ENCODE measurements at regions not wholly inside any gene's neighbourhood (a gene's known extent, or its start where the extent isn't known, plus 50 kb on each side); places are given as distances from the start of the nearest gene placed in this dataset.

DNA sequence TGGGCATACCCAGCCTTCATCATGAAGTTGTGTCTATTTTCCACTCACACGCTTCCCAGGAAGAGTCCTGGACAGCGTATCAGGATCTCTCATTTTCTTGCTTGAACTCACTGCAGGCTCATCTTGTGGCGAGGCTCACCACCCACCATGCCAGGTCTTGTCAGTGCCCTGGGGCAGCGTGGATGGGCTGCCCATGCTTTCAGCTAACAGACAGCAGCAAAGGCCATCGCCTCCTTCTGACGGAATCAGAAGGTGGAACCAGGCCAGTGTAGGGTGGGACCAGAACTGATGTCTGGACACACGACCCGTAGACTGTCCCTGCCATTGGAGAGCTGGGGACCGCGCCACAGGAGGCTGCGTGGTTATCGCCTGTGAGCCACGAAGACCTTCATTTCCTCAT lies 169.4 kb downstream of the FOXL1 start:
- DNase-seq (ENCODE audit: low read depth), result no peak

DNA sequence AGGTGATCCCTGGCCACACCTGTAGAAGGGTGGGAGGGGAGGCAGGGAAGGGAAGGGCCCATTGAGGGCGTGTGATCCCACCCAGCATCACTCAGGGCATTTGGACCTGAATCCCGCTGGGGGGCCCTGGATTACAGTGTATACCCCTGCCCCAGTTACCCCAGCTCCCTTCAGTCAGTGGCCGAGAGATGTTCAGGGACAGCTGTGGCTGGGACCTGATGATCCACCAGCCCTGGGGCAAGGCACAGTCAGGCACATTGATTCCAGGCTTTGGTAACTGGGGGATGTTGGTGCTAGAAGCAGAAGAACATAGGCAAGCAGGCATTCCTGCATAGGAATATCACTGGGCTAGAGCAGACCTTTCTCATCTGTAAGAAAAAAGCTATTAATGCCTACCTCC lies 170.3 kb downstream of the FOXL1 start:
- no peak for DNase-seq (ENCODE audit: low read depth)

DNA sequence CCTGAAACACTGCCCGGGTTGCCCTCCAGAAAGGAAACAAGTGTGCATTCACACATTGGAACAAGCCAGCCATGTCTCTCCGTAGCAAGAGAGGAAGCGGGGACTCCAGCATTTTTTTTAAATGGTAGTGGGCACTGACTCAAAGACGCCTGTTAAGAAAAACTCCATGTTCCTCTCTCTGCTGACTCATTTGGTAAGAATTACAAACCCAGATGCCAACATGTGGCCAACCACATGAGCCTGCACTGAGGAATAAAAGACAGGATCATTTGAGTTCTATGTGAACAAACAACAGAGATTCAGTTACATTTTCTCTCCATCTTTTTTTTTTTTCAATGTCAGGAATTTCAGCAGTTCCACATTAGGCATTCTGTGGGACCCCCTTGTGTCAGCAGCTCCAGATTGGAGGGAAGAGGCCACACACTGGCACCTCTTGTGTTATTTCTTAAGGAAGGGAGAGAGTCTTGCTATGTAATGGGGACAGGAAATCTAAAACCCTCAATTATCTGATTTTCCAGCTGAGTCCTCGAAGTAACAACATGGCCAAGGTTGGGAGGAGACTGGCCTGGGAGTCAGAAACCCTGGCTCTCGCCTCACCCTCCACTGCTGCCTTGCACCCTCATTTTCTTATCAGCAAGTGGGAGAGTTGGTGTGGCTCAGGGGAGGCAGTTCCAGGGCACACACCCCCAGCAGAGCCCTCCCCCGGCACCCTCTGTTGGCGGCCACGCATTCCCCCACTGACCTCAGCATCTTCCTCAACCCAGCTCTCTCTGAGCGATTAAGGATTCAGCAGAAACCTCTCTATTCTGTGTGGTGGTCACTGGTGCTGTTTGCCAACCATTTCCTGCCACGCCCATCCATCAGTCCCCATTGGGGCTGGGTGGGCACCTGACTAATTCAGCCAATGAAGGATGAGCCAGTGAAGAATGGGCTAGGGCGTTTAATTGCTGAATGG lies 173.0 kb downstream of the FOXL1 start:
- DNase-seq (ENCODE audit: low read depth), result peak; percentile 87

DNA sequence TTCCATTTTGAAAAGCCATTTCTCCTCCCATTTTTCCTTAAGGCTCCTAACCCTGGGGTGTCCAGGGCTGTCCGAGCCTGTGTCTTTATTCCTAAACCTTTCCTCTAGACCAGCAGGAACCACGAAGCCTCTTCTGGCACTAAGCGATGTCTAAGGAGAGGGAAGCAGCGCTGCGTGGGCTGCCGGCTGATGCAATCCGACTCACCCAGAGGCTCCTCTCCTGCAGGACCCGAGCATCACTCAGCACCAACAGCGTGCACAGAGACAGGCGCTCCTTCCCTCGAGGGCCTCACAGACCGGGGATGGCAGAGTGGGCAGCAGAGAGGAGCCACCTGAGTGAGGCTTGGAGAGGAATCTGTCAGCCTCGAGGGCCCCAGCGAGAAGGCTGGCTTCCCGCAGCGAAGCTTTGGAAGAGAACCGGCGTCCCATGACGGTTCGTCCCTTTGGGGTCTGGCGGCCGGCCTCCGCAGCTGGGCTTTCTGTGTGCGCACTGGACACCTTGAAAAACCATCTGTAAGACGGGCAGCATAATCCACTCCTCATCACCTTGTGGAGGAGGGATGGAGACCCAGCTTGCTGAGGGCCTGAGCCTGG lies 174.3 kb downstream of the FOXL1 start:
- DNase-seq (ENCODE audit: low read depth), result no peak

DNA sequence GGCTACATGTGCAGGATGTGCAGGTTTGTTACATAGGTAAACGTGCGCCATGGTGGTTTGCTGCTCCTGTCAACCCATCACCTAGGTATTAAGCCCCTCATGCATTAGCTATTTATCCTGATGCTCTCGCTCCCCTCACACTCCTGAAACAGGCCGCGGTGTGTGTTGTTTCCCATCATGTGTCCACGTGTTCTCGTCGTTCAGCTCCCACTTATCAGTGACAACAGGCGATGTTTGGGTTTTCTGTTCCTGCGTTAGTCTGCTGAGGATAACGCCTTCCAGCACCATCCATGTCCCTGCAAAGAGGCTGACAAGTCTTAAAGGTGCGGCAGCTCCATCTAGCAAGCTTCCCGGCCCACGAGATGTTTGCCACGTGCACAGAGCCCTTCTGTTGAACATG lies 175.1 kb downstream of the FOXL1 start:
- DNase-seq (ENCODE audit: low read depth), result no peak

DNA sequence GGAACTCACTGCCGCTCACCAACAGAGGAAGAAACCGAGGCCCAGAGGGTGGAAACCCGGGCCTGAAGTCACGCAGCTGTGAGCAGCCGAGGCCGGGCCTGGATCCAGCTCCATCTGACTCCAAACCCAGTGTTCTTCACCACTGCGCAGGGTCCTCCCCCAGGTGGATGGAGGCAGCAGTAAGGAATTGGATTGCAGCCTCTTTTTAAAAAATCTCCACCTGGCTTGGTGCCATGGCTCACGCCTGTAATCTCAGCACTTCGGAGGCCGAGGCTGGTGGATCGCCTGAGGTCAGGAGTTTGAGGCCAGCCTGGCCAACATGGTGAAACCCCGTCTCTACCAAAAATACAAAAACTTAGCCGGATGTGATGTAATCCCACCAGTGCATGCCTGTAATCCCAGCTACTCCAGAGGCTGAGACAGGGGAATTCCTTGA lies 177.2 kb downstream of the FOXL1 start:
- DNase-seq (ENCODE audit: low read depth), result no peak

DNA sequence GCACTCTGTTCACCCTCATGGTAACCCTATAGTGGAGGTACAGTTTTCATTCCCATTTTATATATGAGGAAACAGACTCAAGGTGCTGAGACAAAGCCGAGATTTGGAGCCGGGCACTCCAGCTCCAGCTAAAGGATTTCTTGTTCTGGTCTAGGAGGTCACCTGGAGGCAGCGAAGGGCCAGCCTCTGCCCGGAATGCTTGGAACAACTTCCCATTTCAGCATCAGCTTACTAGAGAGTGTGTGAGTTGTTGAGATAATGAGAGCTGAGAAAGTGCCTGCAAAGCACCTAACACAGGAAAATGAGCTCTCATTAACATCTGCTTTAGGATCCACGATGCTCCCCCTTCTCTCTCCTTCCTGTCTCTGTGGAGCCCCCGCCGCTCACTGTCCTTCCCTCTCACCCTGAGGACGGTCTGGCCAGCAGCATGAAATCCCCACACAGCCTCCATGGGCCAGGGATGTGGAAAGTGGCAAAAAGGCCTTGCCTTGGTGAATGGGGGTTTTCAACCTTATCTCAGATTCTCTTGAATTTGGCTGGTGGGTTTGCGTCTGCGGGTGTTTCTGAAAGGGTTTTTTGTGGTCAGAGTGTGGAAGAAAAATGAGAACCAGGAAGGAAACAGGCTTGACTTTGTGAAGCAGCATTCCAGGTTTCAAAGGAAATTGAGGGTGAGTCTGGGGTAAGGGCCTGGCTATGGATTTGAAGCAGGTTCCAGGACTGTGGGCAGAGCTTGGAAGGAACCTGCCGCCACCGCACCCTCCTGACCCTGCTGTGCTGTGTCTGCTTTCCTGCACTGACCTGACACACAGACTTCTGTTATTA lies 178.7 kb downstream of the FOXL1 start:
- DNase-seq (ENCODE audit: low read depth), result no peak

DNA sequence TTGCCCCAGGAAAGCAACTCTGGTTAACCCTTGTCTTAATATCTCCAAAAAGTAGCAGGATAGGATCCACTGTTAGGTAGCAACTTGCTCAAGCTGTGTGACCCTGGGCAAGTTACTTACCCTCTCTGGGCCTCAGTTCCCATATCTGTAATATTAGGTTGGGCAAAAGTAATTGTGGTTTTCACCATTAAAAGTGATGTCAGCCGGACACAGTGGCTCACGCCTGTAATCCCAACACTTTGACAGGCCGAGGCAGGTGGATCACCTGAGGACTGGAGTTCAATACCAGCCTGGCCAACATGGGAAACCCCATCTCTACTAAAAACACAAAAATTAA lies 179.3 kb downstream of the FOXL1 start:
- no peak for DNase-seq (ENCODE audit: low read depth)

DNA sequence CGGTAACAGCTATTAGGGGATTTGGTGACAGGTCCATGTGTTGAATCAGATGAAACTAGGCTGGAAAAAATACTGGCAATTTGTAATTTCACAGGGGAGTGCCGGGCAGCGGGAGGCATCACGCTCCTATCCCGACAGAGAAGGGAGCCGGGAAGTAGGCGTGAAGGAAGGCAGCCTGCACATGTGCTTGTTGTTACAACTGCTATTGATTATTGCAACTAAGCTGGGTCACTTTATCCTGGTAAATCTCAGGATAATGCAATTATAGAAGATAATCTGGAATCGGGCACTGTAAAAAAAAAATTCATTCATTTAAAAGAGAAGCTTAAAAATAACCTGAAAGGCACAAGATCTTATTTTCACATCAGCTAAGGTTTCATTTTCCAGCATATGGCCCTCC lies 180.6 kb downstream of the FOXL1 start:
- DNase-seq (ENCODE audit: low read depth), result no peak

DNA sequence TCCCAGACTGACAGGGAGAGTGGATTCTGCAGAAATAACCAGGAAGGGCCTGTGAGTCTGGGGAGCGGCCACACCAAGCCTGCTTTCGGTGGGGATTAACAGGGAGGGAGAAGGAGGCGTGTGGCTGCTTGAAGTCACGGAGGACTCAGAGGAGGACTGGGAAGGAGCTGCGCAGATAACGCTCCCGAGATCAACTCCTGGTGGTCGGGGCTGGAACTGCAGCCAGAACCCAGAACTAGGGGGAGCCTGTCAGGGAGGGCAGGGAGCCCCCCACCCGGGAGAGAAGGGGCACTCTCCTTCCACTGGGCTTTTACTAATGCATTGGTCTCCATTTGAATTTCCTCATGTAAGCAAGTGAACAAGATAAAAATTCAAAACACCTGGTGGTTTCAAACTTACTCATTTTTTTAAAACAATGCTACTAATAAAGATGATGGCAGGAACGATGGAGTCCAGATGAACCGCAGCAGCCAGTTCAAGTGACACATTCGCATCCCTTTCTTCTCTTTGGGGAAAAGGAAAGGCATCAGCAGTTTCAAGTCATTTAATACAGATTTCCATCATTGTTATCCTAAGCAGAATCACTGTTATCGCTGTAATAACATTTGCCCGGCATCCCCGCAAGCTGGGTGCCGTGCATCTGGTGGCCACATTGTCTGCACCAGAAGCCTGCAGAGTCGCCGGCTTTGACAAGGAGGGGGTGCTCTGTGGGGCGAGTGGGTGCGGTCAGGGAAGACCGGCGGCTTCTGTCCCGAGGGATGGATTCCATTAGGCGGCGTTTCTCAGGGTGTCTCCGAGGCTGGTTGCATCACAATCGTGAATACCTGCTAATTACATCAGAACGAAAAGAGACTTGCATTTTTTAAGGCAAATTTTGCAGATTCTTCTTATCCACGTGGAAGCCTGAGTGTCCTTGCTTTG lies 183.0 kb downstream of the FOXL1 start:
- DNase-seq (ENCODE audit: low read depth), result peak; percentile 80

DNA sequence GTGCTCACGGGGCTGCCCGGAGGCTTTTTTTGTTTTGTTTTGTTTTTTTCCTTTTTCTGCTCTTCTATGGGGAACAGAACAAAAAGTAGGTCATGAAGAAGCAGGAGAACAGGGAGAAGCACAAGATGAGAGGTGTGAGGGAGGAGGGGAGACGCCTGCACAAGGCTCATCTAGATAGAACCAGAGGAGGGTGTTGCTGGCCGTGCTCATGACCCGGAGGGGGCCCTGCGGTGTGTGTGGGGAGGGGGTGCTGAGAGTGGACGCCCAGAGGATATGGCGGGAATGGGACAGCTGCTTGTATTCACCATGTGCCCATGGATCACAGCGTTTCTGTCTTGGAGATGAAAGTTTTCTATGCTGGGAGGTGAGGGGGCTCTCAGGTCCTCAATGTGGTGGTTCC lies 183.7 kb downstream of the FOXL1 start:
- DNase-seq (ENCODE audit: low read depth), result no peak

DNA sequence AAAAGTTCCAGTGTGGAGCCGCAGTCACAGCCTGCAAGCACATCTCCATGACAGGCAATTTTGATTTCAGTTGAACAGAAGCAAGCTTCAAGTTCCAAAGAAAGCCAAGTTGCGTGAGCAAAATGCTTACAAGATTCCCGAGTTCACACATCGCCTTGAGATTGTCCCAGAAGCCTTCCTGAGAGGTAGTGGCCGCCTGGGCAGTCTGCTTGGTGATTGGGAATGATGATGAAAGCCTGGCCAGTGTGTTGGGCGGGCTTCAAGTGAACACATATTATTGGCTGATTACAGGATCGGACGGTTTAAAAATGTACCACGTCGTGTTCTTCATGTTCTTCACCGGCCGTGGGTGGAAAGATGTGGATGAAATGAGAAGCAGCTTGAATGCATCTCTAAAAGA lies 185.5 kb downstream of the FOXL1 start:
- no peak for DNase-seq (ENCODE audit: low read depth)

DNA sequence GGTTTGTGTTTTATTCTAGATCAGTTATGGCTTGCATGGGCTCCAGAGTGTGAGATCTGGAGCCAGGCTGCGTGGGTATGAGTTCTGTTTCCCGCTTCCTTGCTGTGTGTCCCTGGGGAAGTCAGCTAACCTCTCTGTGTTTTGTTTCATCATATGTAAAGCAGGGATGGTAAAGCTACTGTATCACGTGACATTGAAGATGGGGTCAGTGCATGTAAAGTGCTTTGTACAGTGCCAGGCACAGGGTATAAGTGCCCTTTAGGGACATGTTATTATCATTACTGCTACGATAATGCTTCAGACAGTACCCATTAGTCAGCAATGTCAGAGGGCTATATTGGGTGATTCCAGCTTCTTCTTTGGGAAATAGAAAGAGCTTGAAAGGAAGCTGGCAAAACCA lies 186.2 kb downstream of the FOXL1 start:
- no peak for DNase-seq (ENCODE audit: low read depth)

DNA sequence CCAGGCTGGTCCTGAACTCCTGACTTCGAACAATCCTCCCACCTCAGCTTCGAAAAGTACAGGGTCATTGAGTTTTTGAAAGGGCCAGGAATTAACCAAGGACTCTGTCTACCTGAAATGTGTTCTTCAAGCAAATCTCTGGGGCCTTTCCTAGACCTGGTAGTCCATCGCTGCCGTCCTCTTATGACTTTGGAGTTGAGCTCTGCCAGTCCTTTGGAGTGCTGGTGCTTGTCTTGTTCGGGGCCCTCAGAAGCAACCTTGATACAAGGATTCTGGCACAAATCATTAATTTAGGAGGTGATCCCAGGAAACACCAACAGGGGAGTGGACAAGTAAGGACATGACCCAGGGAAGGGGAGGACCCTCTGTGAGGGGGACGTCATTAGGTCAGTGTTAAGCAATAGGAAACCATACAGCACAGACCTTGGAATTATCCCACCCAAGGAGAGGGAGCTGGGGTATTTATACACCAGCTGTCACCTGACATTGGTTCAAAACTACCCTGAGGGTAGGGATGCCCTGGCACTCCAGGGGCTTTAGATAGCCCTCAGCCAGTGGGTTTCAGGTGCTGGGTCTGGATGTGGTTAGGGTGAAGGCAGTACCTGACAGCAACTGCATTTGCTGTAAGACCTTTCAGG lies 187.2 kb downstream of the FOXL1 start:
- no peak for DNase-seq (ENCODE audit: low read depth)

DNA sequence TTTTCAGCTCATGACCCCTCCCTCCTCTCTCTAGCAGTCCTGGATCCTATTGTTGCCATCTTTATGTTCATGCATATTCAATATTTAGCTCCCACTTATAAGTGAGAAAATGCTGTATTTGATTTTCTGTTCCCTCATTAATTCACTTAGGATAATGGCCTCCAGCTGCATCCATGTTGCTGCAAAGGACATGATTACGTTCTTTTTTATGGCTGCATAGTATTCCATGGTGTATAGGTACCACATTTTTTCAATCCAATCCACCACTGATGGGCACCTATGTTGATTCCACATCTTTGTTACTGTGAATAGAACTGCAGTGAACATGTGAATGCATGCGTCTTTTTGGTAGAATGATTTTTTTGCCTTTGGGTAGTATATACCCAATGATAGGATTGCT lies 188.4 kb downstream of the FOXL1 start:
- no peak for DNase-seq (ENCODE audit: low read depth)

DNA sequence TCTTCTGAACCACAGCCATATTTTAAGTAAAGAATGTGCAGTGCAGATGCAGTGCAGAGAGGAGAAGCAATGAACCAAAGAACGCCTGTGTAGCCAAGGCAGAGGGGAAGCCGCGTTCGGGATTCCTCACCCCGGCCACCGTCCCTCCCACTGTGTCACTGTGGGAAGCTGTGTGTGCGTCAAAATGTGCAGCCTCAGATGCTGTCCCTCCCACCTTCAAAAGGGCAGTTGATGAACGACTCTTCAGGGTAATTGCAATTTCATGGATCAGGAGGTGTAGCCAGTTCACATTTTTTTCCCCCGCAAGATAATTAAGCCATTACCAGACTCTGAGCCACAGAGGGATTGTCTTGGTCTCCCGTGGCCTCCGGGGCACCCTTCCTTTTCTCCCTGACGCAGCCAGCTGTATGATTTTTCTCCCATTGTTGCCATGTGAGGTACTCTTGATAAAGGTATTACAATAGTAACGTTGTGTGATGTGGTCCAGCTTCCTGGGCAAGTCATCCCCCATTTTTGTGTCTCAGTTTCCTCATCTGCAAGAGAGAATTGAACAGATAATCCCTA lies 190.0 kb downstream of the FOXL1 start:
- no peak for DNase-seq (ENCODE audit: low read depth)

DNA sequence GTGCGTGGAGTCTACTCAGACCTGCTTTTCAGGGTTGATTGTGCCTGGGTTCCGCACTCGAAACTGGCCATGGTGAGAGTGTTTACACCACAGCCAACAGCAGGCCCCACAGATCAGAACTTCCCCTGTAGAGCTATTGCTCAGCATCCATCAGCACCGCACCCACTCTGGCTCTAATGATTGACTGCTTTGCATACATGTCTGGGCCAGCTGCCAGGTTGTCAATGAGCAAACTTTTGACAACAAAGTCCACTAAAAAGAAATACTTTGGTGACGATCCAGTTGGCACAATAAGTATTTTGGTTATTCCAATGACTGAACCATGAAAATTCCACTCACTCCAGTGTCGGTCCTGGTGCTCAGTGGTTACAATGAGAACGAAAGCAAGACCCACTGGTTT lies 190.7 kb downstream of the FOXL1 start:
- no peak for DNase-seq (ENCODE audit: low read depth)

DNA sequence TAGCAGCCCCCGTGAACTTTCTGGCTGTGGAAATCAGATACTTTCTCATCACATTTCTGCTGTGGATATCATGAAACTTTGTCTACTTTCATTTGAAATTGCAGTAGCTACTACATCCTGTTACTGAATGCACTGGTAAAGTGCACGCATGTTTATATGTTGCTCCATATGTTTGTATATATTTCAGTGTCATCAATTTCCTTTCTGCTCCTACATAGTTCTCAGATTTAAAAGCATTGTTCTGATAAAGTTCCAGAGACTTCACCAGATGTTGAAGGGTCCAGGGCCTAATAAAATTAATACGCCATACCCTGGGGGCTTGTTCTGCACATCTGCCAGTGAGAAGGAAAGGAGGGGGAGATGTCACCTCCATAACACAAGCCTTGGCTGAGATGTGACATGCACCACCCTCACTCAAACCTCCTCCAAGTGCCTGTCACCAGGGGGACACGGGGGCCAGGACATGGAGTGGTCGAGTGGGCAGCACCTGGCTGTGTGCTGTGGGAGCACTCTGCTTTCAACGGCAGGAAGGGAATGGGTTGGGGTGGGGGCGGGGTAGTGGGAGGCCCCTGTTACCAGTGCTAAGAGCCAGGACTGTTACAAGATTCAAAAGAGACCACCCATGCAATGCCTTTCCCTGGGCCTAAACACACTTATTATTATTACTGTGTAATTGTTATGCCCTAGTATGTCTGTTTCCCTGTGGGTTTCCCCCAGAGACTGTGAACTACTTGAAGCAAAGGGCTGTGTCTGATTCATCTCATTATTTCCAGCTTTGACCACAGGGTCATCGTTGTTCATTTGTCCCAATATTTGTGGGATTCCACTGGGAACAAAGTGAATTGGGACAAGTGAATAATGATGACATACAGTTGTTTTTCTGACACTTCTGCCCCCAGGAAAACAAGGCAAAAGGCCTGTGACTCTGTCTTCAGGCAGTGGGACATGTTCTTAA lies 193.4 kb downstream of the FOXL1 start:
- DNase-seq (ENCODE audit: low read depth), result peak; percentile 65

DNA sequence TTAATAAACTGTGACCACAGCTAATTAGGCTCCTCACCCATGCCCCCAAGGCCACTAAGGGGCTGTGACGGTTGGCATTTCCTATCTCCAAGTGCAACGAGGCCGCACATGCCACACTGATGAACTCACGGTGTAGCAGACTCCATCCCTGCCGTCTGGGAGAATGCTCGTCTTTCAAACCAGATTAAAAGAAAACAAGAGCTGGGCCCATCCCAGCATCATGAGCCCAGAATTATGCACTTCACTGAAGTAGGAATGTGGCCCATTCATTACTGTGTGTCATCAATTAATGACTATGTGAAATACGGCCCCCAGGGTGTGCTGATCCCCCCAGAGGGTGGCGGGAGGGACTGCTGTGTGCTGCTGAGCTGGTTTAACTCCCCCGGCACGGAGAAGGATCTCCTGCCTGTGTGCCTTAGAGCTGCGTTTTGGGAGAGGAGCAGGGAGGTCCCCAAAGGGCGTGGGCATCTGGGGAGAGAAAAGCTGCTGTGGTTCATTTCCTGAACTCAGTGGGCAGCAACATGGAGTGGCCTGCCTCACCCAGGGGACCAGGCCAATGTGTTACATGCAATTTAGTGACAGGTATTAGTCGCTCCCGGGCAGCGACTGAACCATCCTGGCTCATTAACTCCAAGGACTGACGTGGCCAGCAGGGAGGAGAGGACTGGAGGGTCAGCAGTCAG lies 194.5 kb downstream of the FOXL1 start:
- DNase-seq (ENCODE audit: low read depth), result peak; percentile 86

All from ELR (cell line).